B cell (primary cell): ENCODE measurements at regions not wholly inside any gene's neighbourhood (a gene's known extent, or its start where the extent isn't known, plus 50 kb on each side); places are given as distances from the start of the nearest gene placed in this dataset.
"Not testable (repeated sequence)": the region's sequence is repeated elsewhere in the genome, so short reads cannot be mapped to it uniquely, and the experiment has no call there.

ENCODE experiments used
- CTCF ChIP-seq: fragments of 200-600 bp; IDR thresholded peaks from one replicate; pipeline ENCODE4 v1.8.0; 2022; ENCODE audit warnings: antibody characterized with exemption, mild to moderate bottlenecking
- EZH2 ChIP-seq: IDR thresholded peaks from 2 replicates; pipeline ENCODE4 v1.6.1; 2012; ENCODE audit warnings: borderline replicate concordance, low read depth, mild to moderate bottlenecking, moderate library complexity, low read length; ENCODE audit not compliant: insufficient read depth, poor library complexity, severe bottlenecking

- not testable (repeated sequence) for TF ChIP-seq CTCF, EZH2
These were observed 511.6 kb downstream of the ZPLD1 start for GRCh38 chr3:102946445-102946844.
